ENCODE measurements at regions not wholly inside any gene's neighbourhood (a gene's known extent, or its start where the extent isn't known, plus 50 kb on each side); places are given as distances from the start of the nearest gene placed in this dataset.

- TF ChIP-seq, protein P1, sequence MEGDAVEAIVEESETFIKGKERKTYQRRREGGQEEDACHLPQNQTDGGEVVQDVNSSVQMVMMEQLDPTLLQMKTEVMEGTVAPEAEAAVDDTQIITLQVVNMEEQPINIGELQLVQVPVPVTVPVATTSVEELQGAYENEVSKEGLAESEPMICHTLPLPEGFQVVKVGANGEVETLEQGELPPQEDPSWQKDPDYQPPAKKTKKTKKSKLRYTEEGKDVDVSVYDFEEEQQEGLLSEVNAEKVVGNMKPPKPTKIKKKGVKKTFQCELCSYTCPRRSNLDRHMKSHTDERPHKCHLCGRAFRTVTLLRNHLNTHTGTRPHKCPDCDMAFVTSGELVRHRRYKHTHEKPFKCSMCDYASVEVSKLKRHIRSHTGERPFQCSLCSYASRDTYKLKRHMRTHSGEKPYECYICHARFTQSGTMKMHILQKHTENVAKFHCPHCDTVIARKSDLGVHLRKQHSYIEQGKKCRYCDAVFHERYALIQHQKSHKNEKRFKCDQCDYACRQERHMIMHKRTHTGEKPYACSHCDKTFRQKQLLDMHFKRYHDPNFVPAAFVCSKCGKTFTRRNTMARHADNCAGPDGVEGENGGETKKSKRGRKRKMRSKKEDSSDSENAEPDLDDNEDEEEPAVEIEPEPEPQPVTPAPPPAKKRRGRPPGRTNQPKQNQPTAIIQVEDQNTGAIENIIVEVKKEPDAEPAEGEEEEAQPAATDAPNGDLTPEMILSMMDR (conservative IDR thresholded peaks at IDR 0.05 in 1 of 2, IDR thresholded peaks at IDR 0.05 in 1 of 2; ENCODE audit: low read depth in 1 of 2, low read length in 2 of 2): no peak
- TF ChIP-seq EZH2 (IDR thresholded peaks at IDR 0.05; ENCODE audit: low read length, missing control alignments): no peak
Observed at GRCh38 chr3:54053882-54054281, 68.5 kb upstream of the CACNA2D3 start.

Data from fibroblast of lung (primary cell).